ENCODE measurements at regions not wholly inside any gene's neighbourhood (a gene's known extent, or its start where the extent isn't known, plus 50 kb on each side); places are given as distances from the start of the nearest gene placed in this dataset.

DNA sequence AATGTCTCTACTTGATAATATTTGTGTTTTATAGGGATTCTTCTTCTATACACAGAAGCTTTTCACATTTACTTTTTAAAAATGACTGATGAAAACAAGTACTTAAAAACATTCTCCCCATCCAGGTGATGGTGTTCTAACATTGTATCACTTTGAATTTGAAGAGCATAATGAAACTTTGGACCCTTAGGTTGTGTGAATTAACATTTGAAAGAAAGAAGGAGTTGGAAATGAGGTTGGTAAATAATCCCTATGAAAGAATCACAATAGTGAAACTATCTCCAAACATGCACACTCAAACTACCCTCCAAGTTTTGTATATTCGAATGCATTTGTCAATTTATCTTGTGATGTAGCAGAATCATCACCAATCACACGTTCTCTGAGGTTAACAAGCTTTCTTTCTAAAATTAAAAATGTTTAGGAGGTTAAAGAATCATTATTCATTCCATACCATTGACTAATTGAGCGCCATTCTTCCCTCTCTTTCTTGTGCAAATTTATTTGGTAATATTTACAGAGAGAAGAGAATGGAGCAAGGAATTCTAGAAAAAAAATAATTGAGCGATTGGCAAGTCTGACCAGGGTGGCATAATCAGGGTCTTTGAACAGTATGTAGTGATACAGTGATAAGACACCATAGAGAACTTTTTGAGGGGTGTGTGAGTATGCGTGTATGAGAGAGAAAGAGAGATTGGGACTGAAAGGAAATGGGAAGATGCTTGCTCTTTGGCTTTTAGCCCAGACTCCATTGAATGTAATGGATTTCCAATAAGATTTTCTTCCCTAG, 260.0 kb upstream of the NRXN1 start:
- Mint-ChIP-seq H3K4me3 (ENCODE audit: low read depth) (no peak overlapping the region), H3K9me3 (ENCODE audit: low read depth) (no peaks in the 10 kb centered on the region), H3K27me3 (no peaks in the 10 kb centered on the region), H3K27ac (no peak overlapping the region), H3K4me1 (ENCODE audit: low read depth) (peaks cover 4% of the 10 kb centered on the region), H3K36me3 (ENCODE audit: insufficient read depth) (no peaks in the 10 kb centered on the region)
- TF ChIP-seq, protein P1, sequence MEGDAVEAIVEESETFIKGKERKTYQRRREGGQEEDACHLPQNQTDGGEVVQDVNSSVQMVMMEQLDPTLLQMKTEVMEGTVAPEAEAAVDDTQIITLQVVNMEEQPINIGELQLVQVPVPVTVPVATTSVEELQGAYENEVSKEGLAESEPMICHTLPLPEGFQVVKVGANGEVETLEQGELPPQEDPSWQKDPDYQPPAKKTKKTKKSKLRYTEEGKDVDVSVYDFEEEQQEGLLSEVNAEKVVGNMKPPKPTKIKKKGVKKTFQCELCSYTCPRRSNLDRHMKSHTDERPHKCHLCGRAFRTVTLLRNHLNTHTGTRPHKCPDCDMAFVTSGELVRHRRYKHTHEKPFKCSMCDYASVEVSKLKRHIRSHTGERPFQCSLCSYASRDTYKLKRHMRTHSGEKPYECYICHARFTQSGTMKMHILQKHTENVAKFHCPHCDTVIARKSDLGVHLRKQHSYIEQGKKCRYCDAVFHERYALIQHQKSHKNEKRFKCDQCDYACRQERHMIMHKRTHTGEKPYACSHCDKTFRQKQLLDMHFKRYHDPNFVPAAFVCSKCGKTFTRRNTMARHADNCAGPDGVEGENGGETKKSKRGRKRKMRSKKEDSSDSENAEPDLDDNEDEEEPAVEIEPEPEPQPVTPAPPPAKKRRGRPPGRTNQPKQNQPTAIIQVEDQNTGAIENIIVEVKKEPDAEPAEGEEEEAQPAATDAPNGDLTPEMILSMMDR (IDR thresholded peaks at IDR 0.05; ENCODE audit: unreplicated experiment), result no peak
- no peak for DNase-seq (ENCODE audit: low spot score, unreplicated experiment)

DNA sequence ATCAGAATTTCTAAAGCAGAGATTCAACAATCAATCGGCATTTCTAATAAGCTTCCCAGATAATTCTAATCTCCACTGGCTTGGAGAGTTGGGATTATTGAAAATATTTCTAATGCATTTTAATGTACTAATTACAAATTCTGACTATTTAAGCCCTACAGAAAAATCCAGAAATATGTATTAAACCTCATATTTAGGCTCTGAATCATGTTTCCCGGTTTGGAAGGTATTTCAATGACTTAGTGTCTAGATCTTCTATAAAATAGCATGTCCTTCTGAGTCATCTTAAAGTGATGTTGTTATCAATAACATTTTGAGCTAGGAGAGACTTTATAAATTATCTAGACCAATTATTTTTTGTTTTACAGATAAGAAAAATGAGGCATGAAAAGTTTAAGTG, 258.8 kb upstream of the NRXN1 start:
- no peaks in the 10 kb centered on the region for H3K27me3 Mint-ChIP-seq
- peaks cover 4% of the 10 kb centered on the region for H3K4me1 Mint-ChIP-seq (ENCODE audit: low read depth)
- H3K27ac Mint-ChIP-seq, result no peak overlapping the region
- TF ChIP-seq, protein P1 (IDR thresholded peaks at IDR 0.05; ENCODE audit: unreplicated experiment), result no peak
- DNase-seq (ENCODE audit: low spot score, unreplicated experiment), result no peak
- no peaks in the 10 kb centered on the region for H3K9me3 Mint-ChIP-seq (ENCODE audit: low read depth)
- H3K36me3 Mint-ChIP-seq (ENCODE audit: insufficient read depth), result no peaks in the 10 kb centered on the region
- no peak overlapping the region for H3K4me3 Mint-ChIP-seq (ENCODE audit: low read depth)

DNA sequence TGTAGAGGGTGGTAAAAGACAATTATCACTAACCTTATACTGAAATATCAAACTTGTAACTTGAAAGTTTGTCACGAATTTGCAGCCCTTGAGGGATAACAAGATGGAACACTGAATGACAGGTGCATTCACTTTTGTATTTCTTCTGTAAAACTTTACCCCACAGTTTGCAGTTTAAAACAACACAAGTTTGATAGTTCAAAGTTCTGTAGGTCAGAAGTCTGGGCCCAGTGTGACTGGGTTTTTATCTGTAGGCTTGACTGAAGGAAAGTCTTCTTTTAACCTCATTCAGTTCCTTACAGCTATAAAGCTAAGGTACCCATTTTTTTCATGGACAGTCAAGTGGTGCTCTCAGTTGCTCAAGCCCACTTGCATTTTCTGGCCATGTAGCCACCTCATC, 257.1 kb upstream of the NRXN1 start:
- no peak overlapping the region for H3K27ac Mint-ChIP-seq
- H3K9me3 Mint-ChIP-seq (ENCODE audit: low read depth), result no peaks in the 10 kb centered on the region
- no peak overlapping the region for H3K4me3 Mint-ChIP-seq (ENCODE audit: low read depth)
- peaks cover 6% of the 10 kb centered on the region for H3K4me1 Mint-ChIP-seq (ENCODE audit: low read depth)
- H3K36me3 Mint-ChIP-seq (ENCODE audit: insufficient read depth), result no peaks in the 10 kb centered on the region
- DNase-seq (ENCODE audit: low spot score, unreplicated experiment), result no peak
- no peaks in the 10 kb centered on the region for H3K27me3 Mint-ChIP-seq
- TF ChIP-seq, protein P1 (IDR thresholded peaks at IDR 0.05; ENCODE audit: unreplicated experiment), result no peak

DNA sequence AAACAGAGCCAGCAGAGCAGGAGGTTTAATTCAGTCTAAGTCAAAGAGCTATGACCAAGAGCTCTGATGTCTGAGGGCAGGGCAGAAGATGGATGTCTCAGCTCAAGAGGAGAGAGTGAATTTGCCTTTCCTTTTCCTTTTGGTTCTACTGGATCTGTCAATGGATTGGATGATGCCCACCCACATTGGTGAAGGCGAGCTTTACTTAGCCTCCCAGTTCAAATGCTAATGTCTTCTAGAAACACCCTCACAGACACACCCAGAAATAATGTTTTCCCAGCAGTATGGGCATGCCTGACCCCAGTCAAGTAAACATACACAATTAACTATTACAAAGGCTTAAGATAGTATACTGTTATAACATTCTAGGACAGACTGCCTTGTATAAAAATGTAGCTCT, 236.3 kb upstream of the NRXN1 start:
- H3K36me3 Mint-ChIP-seq (ENCODE audit: insufficient read depth), result no peaks in the 10 kb centered on the region
- peaks cover 1% of the 10 kb centered on the region for H3K4me1 Mint-ChIP-seq (ENCODE audit: low read depth)
- TF ChIP-seq, protein P1 (IDR thresholded peaks at IDR 0.05; ENCODE audit: unreplicated experiment), result no peak
- H3K27ac Mint-ChIP-seq, result no peak overlapping the region
- no peak overlapping the region for H3K4me3 Mint-ChIP-seq (ENCODE audit: low read depth)
- no peaks in the 10 kb centered on the region for H3K27me3 Mint-ChIP-seq
- H3K9me3 Mint-ChIP-seq (ENCODE audit: low read depth), result no peaks in the 10 kb centered on the region
- no peak for DNase-seq (ENCODE audit: low spot score, unreplicated experiment)

DNA sequence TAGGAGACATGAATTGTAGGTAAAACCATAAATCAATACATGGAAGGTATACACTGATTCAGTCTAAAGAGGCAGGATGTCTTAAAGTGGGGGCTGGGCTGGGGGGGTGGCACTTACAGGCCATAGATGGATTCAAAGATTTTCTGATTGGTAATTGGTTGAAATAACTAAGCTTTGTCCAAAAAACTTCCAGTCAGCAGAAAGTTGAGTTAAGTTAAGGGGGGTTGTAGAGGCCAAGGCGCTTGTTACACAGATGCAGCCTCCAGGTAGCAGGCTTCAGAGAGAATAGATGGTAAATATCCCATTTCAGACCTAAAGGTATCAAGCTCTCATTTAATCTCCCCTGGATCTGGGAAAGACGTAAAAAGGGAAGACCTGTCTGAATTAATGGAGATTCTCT, 233.6 kb upstream of the NRXN1 start:
- H3K4me3 Mint-ChIP-seq (ENCODE audit: low read depth), result no peak overlapping the region
- H3K36me3 Mint-ChIP-seq (ENCODE audit: insufficient read depth), result no peaks in the 10 kb centered on the region
- TF ChIP-seq, protein P1 (IDR thresholded peaks at IDR 0.05; ENCODE audit: unreplicated experiment), result no peak
- H3K4me1 Mint-ChIP-seq (ENCODE audit: low read depth), result peaks cover 4% of the 10 kb centered on the region
- no peak overlapping the region for H3K27ac Mint-ChIP-seq
- no peak for DNase-seq (ENCODE audit: low spot score, unreplicated experiment)
- H3K9me3 Mint-ChIP-seq (ENCODE audit: low read depth), result no peaks in the 10 kb centered on the region
- H3K27me3 Mint-ChIP-seq, result no peaks in the 10 kb centered on the region

All from progenitor cell of endocrine pancreas (in vitro differentiated cells).